RPMI7951 (cell line): ENCODE measurements at regions not wholly inside any gene's neighbourhood (a gene's known extent, or its start where the extent isn't known, plus 50 kb on each side); places are given as distances from the start of the nearest gene placed in this dataset.
A peak's percentile ranks its signal among the peaks of the same experiment; 100 is the strongest.

Experiments
- DNase-seq: peaks from one replicate; pipeline ENCODE4 v3.0.0-alpha.2; 2012; ENCODE audit warnings: low read depth

GRCh38 chr19:46911456-46911855 lies 50.7 kb downstream of the ARHGAP35 start:
- DNase-seq: no peak

- DNase-seq: no peak
Measured at GRCh38 chr19:46913198-46913851, 52.5 kb downstream of the ARHGAP35 start.

- DNase-seq: peak; percentile 69
Measured at GRCh38 chr19:46913852-46914430, 53.1 kb downstream of the ARHGAP35 start.

- DNase-seq: no peak
Measured at GRCh38 chr19:46915386-46915785, 54.6 kb downstream of the ARHGAP35 start.

GRCh38 chr19:46917002-46917401 lies 56.2 kb downstream of the ARHGAP35 start:
- DNase-seq: no peak

- peak; percentile 52 for DNase-seq
Measured at GRCh38 chr19:46919324-46919723, 58.5 kb downstream of the ARHGAP35 start.

- no peak for DNase-seq
Measured at GRCh38 chr19:46920362-46920761, 59.6 kb downstream of the ARHGAP35 start.

GRCh38 chr19:46921071-46921470 lies 60.3 kb downstream of the ARHGAP35 start:
- DNase-seq: no peak

GRCh38 chr19:46922465-46922864 lies 61.7 kb downstream of the ARHGAP35 start:
- DNase-seq: no peak

GRCh38 chr19:46924874-46925547 lies 64.2 kb downstream of the ARHGAP35 start:
- DNase-seq: peak; percentile 74

- DNase-seq: peak; percentile 64
Measured at GRCh38 chr19:46925548-46925950, 64.8 kb downstream of the ARHGAP35 start.

GRCh38 chr19:46926170-46927071 lies 65.6 kb downstream of the ARHGAP35 start:
- DNase-seq: peak; percentile 53

- DNase-seq: no peak
Measured at GRCh38 chr19:46927106-46927505, 66.3 kb downstream of the ARHGAP35 start.

- no peak for DNase-seq
Measured at GRCh38 chr19:46927893-46928292, 67.1 kb downstream of the ARHGAP35 start.

GRCh38 chr19:46928951-46929350 lies 68.2 kb downstream of the ARHGAP35 start:
- DNase-seq: peak; percentile 69

GRCh38 chr19:46931202-46931601 lies 70.4 kb downstream of the ARHGAP35 start:
- DNase-seq: no peak

GRCh38 chr19:46932346-46932745 lies 71.5 kb downstream of the ARHGAP35 start:
- peak; percentile 70 for DNase-seq

GRCh38 chr19:46935066-46935663 lies 74.4 kb downstream of the ARHGAP35 start:
- no peak for DNase-seq

GRCh38 chr19:46943150-46943946 lies 76.3 kb upstream of the NPAS1 start:
- no peak for DNase-seq

GRCh38 chr19:46944123-46944748 lies 75.4 kb upstream of the NPAS1 start:
- no peak for DNase-seq
